Upper lobe of left lung (tissue), 4 donors: ENCODE measurements at regions not wholly inside any gene's neighbourhood (a gene's known extent, or its start where the extent isn't known, plus 50 kb on each side); places are given as distances from the start of the nearest gene placed in this dataset.

ENCODE experiments used
- CTCF ChIP-seq, 6 experiments: fragments of 450-650 bp in 4 of 6; fragments of 200-600 bp in 2 of 6; sonication (generic) in 2 of 6; IDR thresholded peaks; one replicate each; pipeline ENCODE4 v1.5.1; 2016 to 2019; ENCODE audit warnings: antibody characterized with exemption in 6 of 6
- EP300 ChIP-seq, 4 donors: sonication (generic); formaldehyde crosslinking; IDR thresholded peaks; one replicate each; pipeline ENCODE4 v1.5.1; 2017; ENCODE audit warnings: antibody characterized with exemption in 4 of 4, control low read depth in 2 of 4

- TF ChIP-seq EP300 (IDR thresholded peaks at IDR 0.05) = no peak
- no peak for TF ChIP-seq CTCF (IDR thresholded peaks at IDR 0.05)
Measured at GRCh38 chr1:55813618-55814017, 598.5 kb upstream of the USP24 start.
